ENCODE measurements at regions not wholly inside any gene's neighbourhood (a gene's known extent, or its start where the extent isn't known, plus 50 kb on each side); places are given as distances from the start of the nearest gene placed in this dataset.
"Not testable (repeated sequence)": the region's sequence is repeated elsewhere in the genome, so short reads cannot be mapped to it uniquely, and the experiment has no call there.

- peak; percentile 7 for DNase-seq
Observed at GRCh38 chrX:39238006-39238405, 436.7 kb downstream of the MID1IP1 start.

- no peak for DNase-seq
Observed at GRCh38 chrX:39242187-39242586, 440.9 kb downstream of the MID1IP1 start.

GRCh38 chrX:39244147-39244546, 442.9 kb downstream of the MID1IP1 start:
- no peak for DNase-seq

- DNase-seq, result no peak
Observed at GRCh38 chrX:39245024-39245423, 443.8 kb downstream of the MID1IP1 start.

GRCh38 chrX:39247536-39247935, 446.3 kb downstream of the MID1IP1 start:
- DNase-seq, result no peak

- no peak for DNase-seq
Observed at GRCh38 chrX:39248330-39248729, 447.1 kb downstream of the MID1IP1 start.

- no peak for DNase-seq
Observed at GRCh38 chrX:39249999-39250398, 448.7 kb downstream of the MID1IP1 start.

GRCh38 chrX:39251995-39252394, 450.7 kb downstream of the MID1IP1 start:
- no peak for DNase-seq

GRCh38 chrX:39253551-39253950, 452.3 kb downstream of the MID1IP1 start:
- DNase-seq, result no peak

GRCh38 chrX:39258331-39258730, 457.1 kb downstream of the MID1IP1 start:
- DNase-seq, result no peak

GRCh38 chrX:39260965-39261364, 459.7 kb downstream of the MID1IP1 start:
- peak; percentile 46 for DNase-seq

GRCh38 chrX:39261446-39262147, 460.3 kb downstream of the MID1IP1 start:
- DNase-seq, result peak; percentile 84

GRCh38 chrX:39262641-39263040, 461.4 kb downstream of the MID1IP1 start:
- no peak for DNase-seq

- DNase-seq, result no peak
Observed at GRCh38 chrX:39264023-39264422, 462.8 kb downstream of the MID1IP1 start.

- no peak for DNase-seq
Observed at GRCh38 chrX:39267176-39267575, 465.9 kb downstream of the MID1IP1 start.

GRCh38 chrX:39268207-39268606, 466.9 kb downstream of the MID1IP1 start:
- no peak for DNase-seq

- no peak for DNase-seq
Observed at GRCh38 chrX:39275500-39276068, 474.3 kb downstream of the MID1IP1 start.

- not testable (repeated sequence) for DNase-seq
Observed at GRCh38 chrX:39277685-39278390, 476.6 kb downstream of the MID1IP1 start.

GRCh38 chrX:39283239-39283638, 482.0 kb downstream of the MID1IP1 start:
- no peak for DNase-seq

- no peak for DNase-seq
Observed at GRCh38 chrX:39288592-39288991, 487.3 kb downstream of the MID1IP1 start.

GRCh38 chrX:39289827-39290226, 488.6 kb downstream of the MID1IP1 start:
- no peak for DNase-seq

- no peak for DNase-seq
Observed at GRCh38 chrX:39293203-39293602, 491.9 kb downstream of the MID1IP1 start.

- no peak for DNase-seq
Observed at GRCh38 chrX:39296472-39296871, 495.2 kb downstream of the MID1IP1 start.

GRCh38 chrX:39298821-39299220, 497.6 kb downstream of the MID1IP1 start:
- no peak for DNase-seq
